ENCODE measurements at regions not wholly inside any gene's neighbourhood (a gene's known extent, or its start where the extent isn't known, plus 50 kb on each side); places are given as distances from the start of the nearest gene placed in this dataset.

DNA sequence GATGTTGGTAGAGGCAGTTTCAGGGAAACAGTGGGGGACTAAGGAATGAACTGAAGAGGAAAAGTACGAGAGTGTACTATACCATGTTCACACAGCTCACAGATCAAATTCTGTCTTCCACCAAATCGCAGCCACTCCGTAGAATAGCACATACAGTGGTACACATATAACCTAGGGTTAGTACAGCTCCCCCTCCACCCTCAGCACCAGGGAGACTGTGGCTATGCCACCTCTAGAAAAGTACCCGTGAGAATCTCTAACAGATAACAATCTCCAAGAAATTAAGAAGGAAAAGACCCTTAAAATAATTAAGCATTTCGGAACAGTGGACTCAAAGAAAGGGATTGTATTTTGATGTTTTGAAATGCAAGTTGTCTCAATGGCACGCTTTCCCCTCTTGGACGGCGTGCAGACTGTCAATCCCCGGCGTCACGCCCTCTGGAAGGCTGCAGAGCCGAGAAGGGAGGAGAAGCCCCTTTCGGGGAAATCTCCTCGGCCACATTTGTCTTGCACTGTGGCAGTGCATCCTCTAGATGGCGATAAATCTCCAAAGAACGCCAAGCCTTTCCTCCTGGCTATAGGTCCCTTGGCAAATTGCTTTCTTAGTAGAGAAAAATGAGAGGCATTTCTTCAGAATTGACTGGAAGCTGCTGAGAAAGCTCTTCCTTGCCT, 345.0 kb downstream of the REEP3 start:
- peak; percentile 12 for DNase-seq

DNA sequence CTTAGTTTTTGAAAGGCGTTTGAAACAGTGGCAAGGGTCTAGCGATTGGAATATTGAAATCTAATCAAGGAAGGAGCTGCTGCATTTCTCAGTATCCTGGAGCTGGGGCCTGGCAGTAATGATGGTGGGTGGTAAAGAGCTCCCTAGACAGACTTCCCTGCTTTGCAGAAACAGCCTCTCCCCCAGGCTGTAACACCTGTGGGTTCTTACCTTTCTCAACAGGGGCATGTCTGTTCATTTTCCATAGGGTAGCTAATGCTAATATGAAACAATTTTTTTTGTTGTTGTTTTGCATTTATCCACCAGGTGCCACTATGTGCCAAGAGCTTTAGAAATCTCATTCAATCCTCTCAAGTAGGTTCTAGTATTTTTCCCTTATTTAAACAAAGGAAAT, 345.5 kb downstream of the REEP3 start:
- peak; percentile 3 for DNase-seq

DNA sequence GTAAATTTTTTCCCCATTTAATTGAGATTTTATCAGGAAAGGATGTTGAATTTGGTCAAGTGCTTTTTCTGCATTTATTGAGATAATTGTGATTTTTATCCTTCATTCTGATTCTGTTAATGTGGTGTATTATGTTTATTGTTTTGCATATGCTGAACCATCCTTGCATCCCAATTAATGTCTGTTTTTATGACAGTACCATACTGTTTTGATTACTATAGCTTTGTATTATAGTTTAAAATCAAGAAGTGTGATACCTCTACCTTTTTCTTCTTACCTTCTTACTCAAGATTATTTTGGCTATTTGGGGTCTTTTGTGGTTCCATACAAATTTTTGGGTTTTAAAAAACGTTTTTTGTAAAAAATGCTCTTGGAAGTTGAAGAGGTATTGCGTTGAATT, 357.2 kb downstream of the REEP3 start:
- DNase-seq = no peak

DNA sequence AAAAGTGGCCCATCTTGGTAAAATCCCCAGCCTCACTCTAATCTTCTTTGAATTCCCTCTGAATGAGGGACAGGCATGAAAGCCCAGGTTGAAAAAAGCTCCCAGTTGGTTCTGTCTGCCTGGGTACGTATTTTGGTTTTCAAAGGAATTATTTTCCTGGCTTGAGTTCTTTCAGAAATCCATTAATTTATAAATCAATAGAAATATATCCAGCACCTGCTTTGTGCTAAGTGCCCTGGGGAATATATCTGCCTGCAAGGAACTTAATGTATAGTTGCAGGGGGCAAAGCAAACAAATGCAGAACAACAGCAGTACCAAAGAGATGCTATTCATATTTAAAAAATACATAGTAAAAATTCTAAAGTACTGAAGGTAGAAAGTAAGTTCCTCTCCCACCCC, 362.7 kb downstream of the REEP3 start:
- no peak for DNase-seq

DNA sequence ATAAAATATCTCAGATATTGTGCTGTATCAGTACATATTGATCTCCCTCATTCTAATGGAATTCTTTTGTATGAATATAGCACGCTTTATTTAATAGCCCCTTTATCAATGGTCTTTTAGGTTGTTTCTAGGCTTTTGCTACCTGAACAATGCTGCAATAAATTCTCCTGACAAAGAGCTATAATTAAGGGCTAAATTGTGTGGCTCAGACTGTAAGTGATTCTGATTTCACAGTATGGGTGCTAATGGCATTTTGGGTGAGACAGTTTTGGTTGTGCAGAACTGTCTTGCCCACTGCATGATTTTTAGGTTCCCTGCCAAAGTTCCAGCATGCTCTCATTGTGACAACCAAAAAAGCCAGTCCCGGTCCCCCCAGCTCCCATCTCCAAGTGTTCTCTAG, 363.2 kb downstream of the REEP3 start:
- no peak for DNase-seq

DNA sequence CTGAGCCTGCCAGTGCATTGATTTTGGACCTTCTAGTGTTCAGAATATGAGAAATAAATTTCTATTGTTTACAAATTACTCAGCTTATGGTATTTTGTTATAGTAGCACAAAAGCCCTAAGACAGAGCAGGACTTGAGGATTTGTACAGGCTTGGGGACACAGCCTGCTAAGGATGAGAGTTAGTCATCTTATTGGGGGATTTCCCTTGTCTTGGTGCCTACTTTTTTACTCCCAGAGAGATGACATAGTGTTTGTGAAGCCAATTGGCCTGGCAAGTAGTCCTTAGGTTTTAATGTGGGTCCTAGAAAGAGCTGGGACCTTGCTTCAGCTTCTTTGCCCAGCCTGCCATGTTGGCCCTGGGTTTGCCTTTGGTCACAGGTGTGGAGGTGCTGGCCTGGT, 364.0 kb downstream of the REEP3 start:
- DNase-seq = no peak

DNA sequence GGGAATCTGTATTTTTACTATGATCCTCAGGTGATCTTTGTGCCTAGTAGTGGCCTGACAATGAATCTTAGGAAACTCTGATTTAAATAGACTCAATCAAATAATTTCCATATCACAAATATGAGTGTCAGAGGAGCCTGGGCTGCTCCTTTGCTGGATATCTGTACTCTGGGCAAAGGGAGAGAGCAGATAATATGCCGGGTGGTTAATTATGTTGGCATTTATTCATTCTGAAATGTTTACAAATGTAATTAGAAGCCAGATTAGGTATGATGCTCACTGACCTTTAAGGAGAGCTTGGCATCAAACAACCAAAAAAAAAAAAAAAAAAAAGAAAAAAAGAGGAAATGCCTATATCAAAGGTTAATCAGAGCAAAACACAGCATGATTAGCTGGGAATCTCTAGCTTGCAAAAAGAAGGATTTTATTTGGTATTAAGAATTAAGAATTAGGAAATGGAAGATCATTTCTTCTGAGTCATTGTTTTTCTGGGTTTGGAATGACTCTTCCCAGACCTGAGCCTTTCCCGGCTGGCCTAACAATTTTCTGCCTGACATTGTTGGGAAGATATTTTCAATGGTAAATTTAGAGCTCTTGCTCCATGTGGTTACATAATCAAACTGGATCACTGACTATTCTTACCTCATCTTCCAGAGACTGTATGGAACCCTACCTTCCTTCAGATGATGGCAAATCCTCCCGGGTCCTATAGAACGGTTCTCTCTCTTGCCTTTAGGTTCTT, 365.3 kb downstream of the REEP3 start:
- no peak for DNase-seq

DNA sequence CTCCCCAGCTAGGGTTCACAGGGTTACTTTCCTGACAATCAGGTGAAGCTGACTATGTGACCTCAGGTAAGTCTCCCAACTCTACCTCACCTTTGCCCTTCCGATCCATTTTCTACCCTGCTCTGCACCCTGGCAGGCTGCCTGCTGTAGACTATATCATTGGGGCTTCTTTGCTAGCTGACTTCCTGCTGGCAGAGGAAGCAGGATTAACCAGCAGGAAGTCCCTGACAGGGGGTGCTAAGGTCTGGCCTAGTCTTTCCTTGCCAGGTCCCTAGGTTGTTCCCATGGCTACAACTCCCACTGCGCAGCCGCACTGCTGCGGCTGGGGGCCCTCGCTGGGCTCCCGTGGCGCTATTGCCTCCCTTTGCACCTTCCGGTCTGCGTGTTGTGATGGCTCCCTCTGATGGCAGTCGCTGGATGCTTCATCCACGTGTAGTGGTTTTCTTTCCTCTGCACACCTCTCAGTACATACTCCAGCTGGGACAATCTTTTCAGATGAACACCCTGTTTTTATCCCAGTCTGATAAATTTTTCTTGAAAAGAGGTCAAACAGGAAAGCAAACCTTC, 365.9 kb downstream of the REEP3 start:
- DNase-seq = no peak

DNA sequence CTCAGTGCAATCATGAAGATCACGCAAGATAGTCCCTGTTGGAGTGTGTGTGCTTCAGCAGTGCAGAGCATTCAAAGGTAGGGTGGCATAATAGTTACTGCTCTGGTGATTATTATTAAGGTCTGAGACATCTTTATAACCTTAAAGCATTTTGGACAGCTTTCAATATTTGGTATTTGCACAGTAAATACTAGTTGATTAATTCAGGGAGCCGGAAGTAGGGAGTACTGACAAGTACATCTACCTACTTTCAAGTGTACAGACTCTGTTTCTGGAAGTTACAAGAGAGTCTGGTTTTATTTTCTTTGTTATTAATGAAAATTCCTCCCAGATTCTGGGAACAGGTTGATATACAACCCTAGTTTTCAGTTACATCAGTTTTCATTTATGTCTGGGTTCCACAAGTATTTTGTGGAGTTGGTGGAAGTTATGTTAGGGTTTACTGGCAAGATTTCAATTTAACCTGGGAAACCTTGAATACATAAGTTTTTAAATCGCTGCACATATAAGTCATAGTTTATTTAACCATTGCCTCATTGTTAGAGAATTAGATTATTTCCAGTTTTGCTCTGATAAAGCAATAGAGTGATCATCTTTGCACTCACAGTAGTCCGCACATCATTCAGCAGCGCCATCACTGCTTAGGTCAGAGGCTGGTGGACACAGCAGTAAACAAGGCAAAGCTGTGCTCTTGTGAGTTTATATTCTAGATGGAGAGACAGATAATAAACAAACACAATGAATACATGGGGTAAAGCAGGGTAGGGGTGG, 366.6 kb downstream of the REEP3 start:
- DNase-seq = no peak

DNA sequence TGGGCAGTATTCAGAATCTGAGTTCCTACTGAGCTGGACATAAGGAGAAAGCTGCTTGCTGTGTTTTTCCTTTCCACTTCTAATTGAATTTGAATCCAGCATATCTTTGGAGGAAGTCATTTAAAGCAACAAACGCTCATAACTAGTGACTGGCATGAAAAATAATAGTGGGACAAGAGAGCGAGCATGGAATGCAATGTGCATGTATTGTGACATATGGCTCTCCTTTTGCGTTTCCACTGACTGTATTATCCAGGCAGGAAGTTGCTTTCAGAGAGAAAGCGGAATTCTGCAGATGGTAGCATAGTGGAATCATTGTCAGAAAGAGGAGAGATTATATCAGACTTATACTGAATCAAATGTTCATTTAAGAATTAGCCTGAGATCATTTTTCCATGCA, 368.6 kb downstream of the REEP3 start:
- no peak for DNase-seq

DNA sequence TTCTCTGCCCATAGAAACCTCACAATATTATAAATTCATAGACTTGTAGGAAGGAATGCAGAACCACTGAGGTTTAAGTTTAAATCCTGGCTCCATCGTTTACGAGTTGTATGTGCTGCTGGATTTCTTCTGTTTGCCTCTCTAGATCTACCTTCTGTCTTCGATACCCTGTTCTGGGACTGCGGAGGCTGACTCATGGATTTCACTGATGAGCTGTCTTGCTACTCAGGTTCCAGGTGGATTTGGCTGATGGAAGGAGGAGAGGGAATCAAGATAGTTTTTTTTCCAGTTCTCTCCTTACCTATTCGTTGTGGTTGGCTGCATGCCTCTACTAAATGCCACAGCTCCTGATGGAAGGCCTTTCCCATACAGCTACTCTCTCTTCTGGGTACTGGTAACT, 375.8 kb downstream of the REEP3 start:
- DNase-seq = no peak

DNA sequence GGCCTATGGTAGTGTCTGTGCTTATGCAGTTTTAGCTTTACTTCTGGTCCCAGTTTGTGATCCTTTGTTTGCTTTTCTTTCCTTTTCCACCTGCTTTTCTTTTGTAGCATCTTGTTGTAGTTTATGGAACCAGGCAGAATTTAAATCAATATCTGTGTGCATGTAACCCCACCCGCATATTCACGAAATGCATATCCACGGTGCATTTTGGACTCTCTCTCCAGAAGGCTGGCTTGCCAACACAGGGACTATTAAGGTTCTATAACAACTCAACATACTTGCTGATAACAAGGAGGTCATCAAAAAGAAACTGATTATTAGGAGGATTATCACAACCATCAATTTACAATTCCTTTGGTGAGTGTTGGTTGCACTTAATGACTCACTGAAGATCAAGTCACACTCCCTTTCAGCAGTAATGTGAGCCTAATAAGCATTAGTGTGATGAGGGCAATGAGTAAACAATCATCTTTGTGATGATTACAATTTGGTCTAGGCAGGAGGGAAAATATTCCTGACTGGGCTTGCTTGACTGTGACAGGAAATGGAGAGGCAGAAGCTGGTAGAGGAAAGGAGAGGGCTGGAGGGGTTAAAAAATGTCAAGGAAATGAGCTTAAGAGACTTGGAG, 378.6 kb downstream of the REEP3 start:
- DNase-seq = no peak

DNA sequence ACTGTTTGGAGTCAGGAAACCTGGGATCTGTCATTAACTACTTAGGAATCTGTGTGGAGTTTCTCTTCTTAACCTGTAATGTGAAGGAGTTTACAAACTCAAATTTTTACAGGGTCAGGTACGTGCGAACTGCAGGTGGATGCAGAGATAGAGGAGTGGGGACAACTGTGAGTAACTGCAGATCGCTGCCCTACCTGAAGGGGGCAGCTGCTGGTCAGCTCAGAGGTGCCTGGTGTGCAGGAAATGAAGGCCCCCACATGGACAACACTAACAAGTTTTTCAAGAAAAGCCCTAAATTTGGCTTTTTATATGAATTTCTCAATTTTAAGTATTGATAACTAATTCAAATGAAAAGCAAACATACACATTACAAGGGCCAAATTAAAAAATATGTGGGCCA, 380.0 kb downstream of the REEP3 start:
- DNase-seq = no peak

DNA sequence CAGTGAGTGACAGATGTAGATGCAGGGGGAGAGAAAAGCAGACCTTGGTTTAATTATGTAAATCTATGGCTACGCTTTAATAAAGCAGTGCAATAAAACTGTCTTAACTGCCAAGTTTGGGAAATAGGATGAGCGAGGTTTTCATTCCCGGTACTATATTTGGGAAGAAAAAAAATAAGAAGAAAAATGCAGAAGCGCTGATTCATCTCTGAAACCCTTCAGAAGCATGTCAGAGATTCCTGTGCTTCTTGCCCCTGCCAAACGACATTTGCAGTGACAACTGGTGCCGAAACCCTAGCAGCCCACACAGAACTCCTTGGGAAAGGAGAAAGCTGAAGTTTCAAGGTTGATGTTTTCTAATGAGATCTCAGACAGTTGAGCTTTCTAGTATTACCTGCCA, 380.7 kb downstream of the REEP3 start:
- DNase-seq = no peak

DNA sequence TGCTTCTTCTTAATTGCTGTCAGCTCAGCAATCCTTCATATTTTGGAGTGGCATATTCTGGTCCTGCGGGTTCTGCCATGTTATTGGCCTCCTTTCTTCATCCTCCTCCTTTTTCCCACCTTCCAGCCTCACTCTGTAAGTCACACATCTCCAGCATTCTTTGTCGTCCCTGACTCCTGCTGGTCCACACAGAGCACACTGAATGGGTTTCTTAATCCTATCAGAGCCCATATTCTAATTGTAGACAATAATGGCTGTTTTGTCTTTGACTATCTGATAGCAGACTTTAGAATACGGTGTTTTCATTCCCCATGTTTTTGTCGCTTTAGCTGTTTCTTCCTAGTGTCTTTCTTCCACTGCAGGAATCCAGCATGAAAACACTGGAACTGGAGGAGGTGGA, 389.6 kb downstream of the REEP3 start:
- DNase-seq = no peak

DNA sequence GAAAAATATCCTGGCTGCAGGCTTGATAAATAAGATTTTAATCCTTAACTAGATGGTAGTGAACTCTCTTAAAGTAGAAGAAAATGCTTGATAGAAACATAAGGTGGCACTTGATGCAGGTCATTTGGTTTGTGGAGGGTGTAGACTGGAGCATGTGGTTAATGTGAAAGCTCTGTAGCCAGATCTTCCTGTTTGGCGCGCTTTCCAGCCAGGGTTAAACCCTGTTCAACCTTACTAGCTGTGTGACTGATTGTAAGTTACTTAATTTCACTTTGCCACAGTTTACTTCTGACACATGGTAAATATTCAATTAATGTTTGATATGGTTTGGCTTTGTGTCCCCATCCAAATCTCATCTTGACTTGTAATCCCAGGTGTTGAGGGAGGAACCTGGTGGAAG, 394.0 kb downstream of the REEP3 start:
- no peak for DNase-seq

DNA sequence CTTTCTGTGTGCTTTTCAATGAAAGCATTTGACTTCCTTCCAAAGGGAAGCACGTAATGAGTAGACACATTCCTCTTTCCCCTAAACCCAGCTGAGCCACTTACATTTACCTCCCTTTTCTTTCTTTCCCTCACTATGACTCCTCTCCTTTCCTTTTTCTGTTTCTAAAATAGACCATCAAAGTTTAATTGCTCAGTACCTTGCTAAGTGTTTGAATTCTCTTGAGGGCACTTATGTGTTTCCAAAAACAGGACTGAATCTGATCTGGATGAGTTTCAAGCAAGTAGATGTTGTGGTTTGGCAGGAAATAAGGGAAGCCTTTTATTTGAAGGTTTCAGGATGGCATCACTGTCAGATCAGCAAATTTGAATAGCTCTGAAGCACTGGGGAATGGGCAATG, 396.2 kb downstream of the REEP3 start:
- DNase-seq = no peak

DNA sequence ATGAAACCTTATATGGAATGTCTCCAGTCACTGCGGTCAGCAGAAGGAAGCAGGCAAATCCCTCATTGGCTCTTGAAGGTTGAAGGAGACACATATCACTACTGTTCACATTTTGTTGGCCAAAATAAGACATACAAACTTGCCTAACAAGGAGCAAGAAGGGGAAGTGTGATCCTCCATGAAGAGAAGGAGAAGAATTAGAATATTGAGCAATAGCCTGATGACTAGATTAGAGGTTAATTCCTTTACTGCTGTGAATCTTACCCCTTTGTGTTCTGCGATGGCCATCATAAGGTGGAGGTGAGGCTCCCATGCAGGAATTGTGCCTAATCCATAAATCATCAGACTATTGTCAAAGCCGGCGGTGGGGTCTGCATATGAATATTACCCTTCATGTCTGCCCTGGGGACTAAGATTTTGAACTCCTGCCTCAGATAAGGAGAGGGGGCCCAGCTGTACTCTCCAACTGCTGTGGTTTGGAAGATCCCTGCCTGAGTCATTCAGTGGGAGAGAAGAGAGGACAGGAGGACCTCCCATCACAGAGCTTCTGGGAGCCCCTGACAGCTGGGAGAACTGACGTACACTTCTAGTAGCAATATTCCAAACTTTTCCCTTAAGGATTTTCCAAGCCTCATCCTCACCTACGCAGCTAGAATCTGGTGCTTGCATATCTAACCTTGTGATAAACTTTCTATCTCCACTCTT, 398.5 kb downstream of the REEP3 start:
- DNase-seq = no peak

DNA sequence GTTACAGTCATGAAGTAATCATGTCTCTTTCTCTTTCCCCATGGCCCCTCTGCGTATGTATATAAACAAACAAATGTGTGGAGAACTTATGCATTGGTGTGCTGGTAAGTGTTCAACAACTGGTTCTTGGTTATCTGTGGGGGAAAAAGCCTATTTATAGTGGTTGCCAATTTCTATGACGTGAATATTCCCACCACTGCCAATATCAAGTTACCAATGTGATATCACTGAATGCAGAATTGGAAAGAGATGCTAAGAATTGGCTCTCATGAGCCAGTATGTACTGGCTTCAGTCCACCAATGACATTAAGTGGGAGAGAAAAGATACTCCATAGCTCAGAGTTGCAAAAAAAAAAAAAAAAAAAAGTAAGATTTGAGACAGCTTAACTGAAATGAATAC, 399.7 kb downstream of the REEP3 start:
- no peak for DNase-seq

DNA sequence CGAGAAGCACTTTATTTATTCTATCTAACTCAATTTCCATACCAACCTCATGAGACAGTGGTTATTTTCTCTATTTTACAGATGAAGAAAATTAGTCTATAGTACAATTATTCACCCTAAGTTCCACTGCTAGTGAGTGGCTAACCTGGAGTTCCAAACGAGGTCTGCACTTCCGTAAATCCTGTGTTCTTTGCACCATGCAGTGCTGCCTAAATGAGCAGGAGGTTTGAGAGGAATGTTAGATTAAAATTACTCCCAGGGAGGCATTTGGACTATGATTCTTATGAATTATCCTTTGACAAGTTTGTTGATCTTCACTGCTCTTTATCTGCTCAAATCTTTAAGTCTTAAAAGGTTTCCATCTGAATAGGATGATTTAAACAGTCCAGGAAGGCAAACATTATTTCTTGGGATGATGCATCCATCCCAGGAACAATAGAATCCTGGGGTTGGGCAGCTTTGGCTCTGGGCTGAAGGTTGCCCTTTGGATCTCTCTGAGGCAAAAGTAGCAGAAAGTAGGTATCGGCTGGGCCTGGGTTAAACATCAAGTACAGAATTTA, 400.8 kb downstream of the REEP3 start:
- DNase-seq = no peak

DNA sequence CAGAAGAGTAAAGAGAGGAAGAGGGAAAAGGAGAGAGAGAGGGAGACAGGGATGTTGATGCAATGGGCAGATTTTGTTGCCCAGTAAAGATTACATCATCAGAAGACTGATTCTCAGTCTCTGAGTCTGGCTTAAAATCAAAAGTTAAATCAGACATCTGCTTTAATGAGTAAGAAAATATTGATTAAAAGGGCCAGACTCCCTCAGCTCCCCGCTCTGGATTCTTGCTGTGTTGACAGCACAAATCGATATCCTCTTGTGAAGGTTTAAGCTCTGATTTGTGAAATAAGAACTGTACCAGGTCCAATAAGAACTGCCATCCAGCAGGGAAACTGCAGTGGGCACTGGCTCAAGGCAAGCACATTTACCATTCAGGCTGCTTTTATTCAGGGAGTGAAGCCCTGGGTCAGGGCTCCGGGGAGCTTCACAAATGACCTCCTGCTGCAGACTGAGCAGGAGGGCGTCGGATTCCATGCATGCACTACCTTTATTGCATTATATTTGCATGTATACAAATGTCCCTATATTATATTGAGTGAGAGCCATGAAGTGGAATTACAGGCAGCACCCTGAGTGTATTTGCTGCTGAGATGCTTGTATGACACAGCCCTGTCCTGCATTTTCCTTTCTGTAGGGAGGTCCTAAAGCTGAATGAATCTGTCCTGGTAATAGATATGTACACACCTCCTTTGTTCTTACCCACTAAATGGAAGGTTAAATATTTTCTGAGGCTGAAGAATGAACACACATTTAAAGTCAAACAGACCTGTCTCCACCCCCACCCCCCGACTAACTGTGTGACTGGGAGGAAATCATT, 401.5 kb downstream of the REEP3 start:
- DNase-seq = no peak

Data from NCI-H226 (cell line).